ENCODE measurements at regions not wholly inside any gene's neighbourhood (a gene's known extent, or its start where the extent isn't known, plus 50 kb on each side); places are given as distances from the start of the nearest gene placed in this dataset.

GRCh38 chr20:48313324-48313723 is 514.5 kb downstream of the PREX1 start:
- FAIRE-seq (peak; percentile 85), DNase-seq (ENCODE audit: insufficient read length, low spot score) (no peak)

DNA sequence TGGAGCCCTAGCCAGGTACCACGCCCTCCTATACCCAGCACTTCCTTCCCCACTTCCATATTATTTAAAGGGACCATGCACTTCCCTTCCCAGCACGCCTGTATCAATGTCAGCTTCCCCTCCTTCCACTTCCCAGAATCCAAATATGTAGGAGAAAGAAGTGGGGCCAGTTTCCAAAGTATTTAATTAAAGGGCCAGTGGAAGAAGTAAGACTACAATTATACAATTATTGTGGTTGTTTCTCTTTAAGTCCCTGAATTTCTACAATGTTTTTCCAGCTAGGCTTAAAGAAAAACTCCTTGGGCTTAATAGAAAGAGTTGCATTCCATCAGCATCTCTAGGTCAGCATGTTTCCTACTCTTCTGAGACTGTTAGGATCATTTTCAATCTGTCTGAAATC is 515.8 kb downstream of the PREX1 start:
- no peak for FAIRE-seq

DNA sequence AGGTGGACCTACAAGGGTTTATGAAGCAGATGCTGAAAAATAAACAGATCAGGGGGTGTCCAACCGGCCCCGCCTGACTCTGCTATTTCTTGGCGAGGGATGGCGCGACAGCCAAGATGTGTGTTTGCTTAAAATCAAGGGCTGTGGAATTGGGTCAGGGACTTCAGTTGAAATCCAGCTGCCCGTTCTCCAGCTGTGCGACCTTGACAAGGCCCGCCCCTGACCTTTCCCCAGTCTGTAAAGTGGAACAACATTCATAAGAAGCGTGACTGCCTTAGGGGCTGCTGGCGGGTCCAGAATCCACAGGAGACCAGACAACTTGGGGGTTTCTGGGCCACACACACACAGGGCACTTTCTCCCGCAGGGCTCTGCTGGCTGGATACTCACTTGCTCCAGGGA is 517.5 kb downstream of the PREX1 start:
- DNase-seq (ENCODE audit: insufficient read length, low spot score): no peak
- peak; percentile 44 for FAIRE-seq

More for the DNA sequence above, 515.8 kb downstream of the PREX1 start:
- no peak for DNase-seq (ENCODE audit: insufficient read length, low spot score)

- FAIRE-seq (peak; percentile 62), DNase-seq (ENCODE audit: insufficient read length, low spot score) (no peak)
These were observed 518.5 kb downstream of the PREX1 start for GRCh38 chr20:48309293-48309692.

DNA sequence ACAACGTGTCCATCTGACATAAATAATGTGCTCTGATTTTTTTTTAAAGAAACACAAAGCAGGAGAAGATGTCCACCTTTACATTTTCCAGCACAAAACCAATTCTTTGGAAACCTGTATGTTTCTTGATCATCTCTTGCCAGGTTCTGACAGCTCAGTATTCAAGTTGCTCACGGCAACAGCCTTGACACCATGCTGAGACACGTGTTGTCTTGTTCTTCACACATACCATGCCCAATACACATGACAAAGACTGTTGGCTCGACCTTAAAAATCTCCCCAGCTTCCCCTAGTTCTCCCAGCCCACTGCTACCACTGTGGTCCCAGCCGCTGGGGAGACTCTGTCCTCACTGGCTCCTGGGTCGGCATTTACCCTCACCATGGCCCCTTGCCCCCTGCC is 518.9 kb downstream of the PREX1 start:
- no peak for DNase-seq (ENCODE audit: insufficient read length, low spot score)
- FAIRE-seq: peak; percentile 28

DNA sequence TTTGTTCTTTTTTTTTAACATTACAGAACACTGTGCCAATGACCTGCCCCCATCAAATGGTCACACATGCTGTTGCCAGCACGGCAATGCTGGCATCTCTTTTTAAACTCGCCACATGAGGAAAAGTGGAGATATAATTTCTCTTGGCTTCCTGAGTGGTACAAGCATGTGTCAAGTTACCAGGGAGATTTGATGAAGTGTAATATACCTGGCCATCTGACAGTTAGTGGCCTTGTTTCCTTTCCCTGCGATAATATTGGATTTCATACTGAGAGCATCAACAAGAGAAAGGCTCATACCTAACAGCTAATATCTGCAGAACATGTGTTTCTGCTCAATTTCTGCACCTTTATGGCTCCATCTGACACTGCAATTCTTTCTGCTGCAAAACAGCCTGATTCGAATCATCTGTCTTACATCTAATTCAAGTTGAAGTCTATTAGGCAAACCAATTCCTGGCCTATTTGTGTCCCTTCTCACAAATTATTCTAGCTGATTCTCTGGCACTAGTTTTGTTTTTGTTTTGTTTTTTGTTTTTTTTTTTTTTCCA is 519.5 kb downstream of the PREX1 start:
- FAIRE-seq (peak; percentile 72), DNase-seq (ENCODE audit: insufficient read length, low spot score) (no peak)

DNA sequence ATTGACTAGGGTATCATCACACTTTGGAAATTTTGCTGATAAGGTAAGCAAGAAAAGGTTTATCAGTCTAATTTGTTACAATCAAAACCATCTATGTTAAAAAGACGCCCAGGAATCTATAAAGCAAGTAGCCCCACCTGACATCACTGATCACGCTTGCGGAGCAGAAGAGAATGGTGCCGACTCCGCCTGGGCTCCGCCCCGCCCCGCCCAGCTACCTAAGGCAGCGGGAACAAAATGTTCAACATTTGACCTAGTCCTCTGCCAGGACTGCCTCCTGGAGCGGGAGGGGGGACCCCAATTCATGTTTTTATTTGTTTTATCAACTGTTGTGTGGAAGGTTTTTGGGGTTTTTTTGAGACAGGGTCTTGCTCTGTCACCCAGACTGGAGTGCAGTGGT is 520.5 kb downstream of the PREX1 start:
- peak; percentile 31 for FAIRE-seq
- DNase-seq (ENCODE audit: insufficient read length, low spot score): no peak

DNA sequence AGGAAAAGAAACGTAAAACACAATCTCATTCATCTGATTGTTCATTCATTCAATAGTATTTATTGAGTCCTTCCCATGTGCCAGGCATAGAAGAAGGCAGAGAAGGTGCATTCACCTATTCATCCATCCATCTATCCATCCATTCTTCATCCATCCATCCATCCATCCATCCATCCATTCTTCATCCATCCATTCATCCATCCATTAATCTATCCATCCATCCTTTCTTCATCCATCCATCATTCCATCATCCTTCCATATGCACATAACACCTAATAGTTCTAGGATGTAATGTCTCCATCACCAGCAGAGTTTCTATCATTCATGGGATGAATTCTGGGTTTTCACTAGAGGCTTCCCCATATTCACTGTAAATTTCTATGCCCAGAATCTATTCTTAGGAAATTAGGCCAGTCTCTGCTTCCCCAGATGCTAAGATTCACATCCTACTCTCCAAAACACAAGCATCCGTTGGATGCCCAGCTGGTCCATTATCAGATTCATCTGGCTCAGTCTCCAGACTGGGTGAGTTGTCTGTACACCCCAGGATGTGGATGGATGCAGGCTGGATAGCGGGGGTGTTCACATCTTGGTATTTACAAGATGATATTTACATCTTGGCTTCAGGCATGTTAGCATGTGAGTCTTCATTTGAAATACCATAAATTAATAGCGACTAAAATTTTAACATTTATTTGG is 517.7 kb upstream of the SULF2 start:
- peak; percentile 63 for FAIRE-seq
- DNase-seq (ENCODE audit: insufficient read length, low spot score): no peak

DNA sequence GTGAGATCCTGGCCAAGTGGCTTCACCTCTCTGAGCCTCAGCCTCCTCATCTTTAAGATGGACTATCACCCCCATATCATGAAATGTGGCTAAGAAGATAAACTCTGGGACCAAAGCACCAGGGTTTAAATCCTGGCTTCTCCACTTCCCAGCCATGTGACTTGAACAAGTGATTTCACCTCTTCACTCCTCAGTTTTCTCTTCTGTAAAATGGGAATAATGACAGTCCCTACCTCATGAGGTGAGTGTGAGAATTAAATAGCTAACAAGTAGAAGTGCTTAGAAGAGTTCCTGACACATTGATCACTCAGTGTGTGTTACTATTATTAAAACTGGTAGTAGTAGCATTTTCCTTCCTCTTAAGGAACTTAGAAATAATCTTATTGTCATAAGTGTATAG is 516.9 kb upstream of the SULF2 start:
- FAIRE-seq (no peak), DNase-seq (ENCODE audit: insufficient read length, low spot score) (no peak)

DNA sequence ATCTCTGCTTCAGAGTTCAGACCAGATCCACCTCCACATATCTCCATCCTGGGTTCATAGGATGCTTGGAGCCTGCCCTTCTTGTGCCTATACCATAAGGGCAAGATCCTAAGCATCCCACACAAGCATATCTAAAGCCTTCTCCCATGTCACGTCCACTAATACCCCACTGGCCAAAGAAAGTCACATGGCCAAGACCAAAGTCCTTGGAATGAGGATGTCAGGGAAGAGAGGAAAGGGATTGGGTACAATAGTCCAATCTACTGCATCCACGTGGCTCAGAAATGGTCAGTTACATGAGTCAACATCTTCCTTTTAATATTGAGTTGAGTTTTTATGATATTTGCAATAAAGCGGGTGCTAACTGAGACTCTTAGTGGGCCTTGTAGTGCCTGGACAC is 515.9 kb upstream of the SULF2 start:
- peak; percentile 51 for FAIRE-seq

DNA sequence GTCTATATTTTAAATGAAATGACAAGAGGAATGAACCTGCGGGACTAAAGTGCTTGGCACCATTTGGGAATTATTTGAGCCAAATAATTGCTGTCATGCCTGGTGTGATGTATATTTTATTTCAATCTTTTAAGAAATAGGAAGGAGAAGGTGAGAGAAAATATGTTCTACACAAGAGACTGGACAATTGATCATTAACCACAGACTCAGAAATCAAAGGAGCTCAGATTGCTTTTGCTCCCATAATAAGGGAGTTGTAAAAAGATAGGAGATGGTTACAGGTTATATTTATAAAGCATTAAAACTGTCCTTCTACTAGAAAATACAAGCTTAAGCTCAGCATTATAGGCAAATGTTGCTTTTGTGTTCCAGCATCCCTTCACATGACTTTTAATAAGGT is 515.2 kb upstream of the SULF2 start:
- no peak for DNase-seq (ENCODE audit: insufficient read length, low spot score)
- FAIRE-seq: no peak

More for the DNA sequence above, 515.9 kb upstream of the SULF2 start:
- no peak for DNase-seq (ENCODE audit: insufficient read length, low spot score)

- no peak for FAIRE-seq
- peak; percentile 87 for DNase-seq (ENCODE audit: insufficient read length, low spot score)
These were observed 513.7 kb upstream of the SULF2 start for GRCh38 chr20:48298851-48299484.

- FAIRE-seq: no peak
- DNase-seq (ENCODE audit: insufficient read length, low spot score): no peak
These were observed 513.2 kb upstream of the SULF2 start for GRCh38 chr20:48298433-48298832.

DNA sequence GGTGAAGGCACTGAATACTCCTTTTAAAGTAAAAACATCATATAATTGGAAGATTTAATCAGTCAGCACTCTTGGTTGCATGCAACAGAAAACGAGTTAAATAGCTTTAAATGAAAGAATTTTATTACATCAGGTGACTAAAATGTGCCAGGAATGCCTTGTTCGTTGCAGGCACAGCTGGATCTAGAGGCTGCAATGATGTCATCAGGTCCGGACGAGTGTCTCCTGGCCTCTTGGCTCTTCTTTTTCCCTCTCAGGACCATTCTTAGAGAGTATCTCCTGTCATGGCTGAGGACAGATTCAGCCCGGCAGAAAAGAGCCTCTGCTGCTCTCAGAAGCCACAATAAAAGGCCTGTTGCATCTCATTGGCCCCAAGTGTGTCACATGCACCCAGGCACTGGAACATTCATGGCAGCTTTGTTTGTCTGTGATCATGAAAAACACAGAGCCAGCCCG is 510.7 kb upstream of the SULF2 start:
- DNase-seq (ENCODE audit: insufficient read length, low spot score) (no peak), FAIRE-seq (no peak)

DNA sequence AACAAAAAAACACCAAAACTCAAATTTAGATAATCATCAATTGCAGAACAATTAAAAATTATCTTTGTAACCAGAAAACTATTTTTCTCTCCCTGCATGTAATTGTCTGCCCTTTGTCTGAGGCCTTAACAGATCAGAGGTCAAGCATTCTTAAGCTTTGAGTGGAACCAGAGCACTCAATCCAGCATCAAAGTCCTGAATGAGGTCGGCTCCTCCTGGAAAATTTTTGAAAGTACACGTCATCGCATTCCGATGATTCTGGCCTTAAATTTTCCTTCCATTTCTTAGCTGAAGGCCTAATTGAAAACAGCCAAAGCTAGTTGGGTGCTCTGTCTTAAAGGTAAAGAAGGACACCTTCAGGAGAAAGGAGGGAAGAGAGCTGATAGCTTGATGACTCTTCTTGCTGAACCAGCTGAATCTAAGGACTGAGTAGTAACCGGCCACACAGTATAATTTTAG is 510.2 kb upstream of the SULF2 start:
- FAIRE-seq (peak; percentile 86), DNase-seq (ENCODE audit: insufficient read length, low spot score) (peak; percentile 97)

- peak; percentile 31 for FAIRE-seq
- no peak for DNase-seq (ENCODE audit: insufficient read length, low spot score)
These were observed 509.7 kb upstream of the SULF2 start for GRCh38 chr20:48294942-48295341.

GRCh38 chr20:48294196-48294595 is 508.9 kb upstream of the SULF2 start:
- DNase-seq (ENCODE audit: insufficient read length, low spot score): no peak
- peak; percentile 92 for FAIRE-seq

GRCh38 chr20:48293671-48294070 is 508.4 kb upstream of the SULF2 start:
- FAIRE-seq (no peak), DNase-seq (ENCODE audit: insufficient read length, low spot score) (no peak)

- FAIRE-seq (peak; percentile 31), DNase-seq (ENCODE audit: insufficient read length, low spot score) (no peak)
These were observed 507.5 kb upstream of the SULF2 start for GRCh38 chr20:48292806-48293205.

DNA sequence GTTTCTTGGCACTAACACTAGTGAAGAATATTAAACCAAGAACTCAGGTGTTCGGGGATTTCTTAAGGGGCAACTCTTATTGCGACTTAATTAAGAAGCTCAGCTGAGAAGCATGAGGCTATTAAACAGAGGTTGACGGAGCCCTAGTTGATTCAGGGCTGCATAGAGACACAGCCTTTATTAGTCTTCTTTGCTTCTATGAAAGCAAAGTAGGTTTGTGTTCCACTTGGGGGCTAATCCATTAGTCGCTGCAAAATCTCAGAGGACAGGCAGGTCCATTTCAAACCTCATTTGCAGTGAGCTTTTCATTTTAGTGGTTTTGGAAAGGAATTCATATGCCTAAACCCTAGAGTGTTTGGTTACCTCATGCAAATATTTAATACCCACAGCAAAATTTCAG is 506.6 kb upstream of the SULF2 start:
- no peak for DNase-seq (ENCODE audit: insufficient read length, low spot score)
- no peak for FAIRE-seq

DNA sequence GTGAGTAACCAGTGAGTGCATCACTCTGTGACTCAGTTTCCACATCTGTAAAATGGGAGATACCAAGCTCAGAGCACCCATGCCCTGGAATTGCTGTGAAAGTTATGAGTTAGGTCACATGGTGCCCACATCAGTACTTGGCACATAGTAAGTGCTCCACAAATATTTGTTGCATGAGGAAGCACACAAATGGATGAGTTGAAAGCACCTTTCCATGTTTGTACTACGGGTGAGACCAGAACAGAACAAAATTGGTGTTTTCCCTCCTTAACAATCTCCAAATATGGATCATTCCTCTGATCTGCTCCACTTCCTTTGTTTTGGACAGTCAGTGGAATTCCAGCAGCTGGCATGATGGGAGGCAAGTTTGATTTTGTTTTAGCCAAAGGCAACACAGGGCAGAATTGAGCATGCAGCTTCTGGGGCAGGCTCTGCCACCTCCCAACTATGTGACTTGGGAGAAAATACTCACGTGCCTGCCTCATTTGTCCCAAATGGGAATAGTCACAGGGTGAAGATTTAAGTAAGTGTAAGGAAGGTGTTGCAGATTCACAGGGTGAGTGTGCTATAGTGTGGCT is 503.7 kb upstream of the SULF2 start:
- DNase-seq (ENCODE audit: insufficient read length, low spot score) (no peak), FAIRE-seq (no peak)
